HG03060 (cell line): ENCODE measurements at regions not wholly inside any gene's neighbourhood (a gene's known extent, or its start where the extent isn't known, plus 50 kb on each side); places are given as distances from the start of the nearest gene placed in this dataset.
"Not testable (repeated sequence)": the region's sequence is repeated elsewhere in the genome, so short reads cannot be mapped to it uniquely, and the experiment has no call there.

Experiments
- ATAC-seq: cut with Tn5 transposase; IDR thresholded peaks from one replicate; pipeline ENCODE4 v1.9.1; 2021; ENCODE audit warnings: low read depth, moderate number of reproducible peaks; ENCODE audit not compliant: unreplicated experiment

- no peak for ATAC-seq
Measured at GRCh38 chrX:9258421-9259104, 206.3 kb upstream of the TBL1X start.

GRCh38 chrX:9260603-9261002, 204.3 kb upstream of the TBL1X start:
- no peak for ATAC-seq

- ATAC-seq = no peak
Measured at GRCh38 chrX:9267415-9267814, 197.4 kb upstream of the TBL1X start.

- ATAC-seq = no peak
Measured at GRCh38 chrX:9269134-9269533, 195.7 kb upstream of the TBL1X start.

- no peak for ATAC-seq
Measured at GRCh38 chrX:9271789-9272525, 192.9 kb upstream of the TBL1X start.

GRCh38 chrX:9273744-9274143, 191.1 kb upstream of the TBL1X start:
- no peak for ATAC-seq

GRCh38 chrX:9278475-9279233, 186.2 kb upstream of the TBL1X start:
- ATAC-seq = no peak

- no peak for ATAC-seq
Measured at GRCh38 chrX:9279234-9279544, 185.7 kb upstream of the TBL1X start.

- no peak for ATAC-seq
Measured at GRCh38 chrX:9280831-9281230, 184.0 kb upstream of the TBL1X start.

- no peak for ATAC-seq
Measured at GRCh38 chrX:9282325-9282724, 182.5 kb upstream of the TBL1X start.

GRCh38 chrX:9285342-9285771, 179.5 kb upstream of the TBL1X start:
- no peak for ATAC-seq

- ATAC-seq = no peak
Measured at GRCh38 chrX:9286234-9286633, 178.6 kb upstream of the TBL1X start.

- ATAC-seq = no peak
Measured at GRCh38 chrX:9291629-9292028, 173.2 kb upstream of the TBL1X start.

- no peak for ATAC-seq
Measured at GRCh38 chrX:9293051-9293496, 171.8 kb upstream of the TBL1X start.

GRCh38 chrX:9293903-9294302, 171.0 kb upstream of the TBL1X start:
- no peak for ATAC-seq

- no peak for ATAC-seq
Measured at GRCh38 chrX:9295551-9295950, 169.3 kb upstream of the TBL1X start.

- ATAC-seq = no peak
Measured at GRCh38 chrX:9298221-9298620, 166.6 kb upstream of the TBL1X start.

- not testable (repeated sequence) for ATAC-seq
Measured at GRCh38 chrX:9299681-9300080, 165.2 kb upstream of the TBL1X start.

- ATAC-seq = no peak
Measured at GRCh38 chrX:9301836-9302235, 163.0 kb upstream of the TBL1X start.

GRCh38 chrX:9302381-9302780, 162.5 kb upstream of the TBL1X start:
- ATAC-seq = no peak

- ATAC-seq = no peak
Measured at GRCh38 chrX:9308426-9308825, 156.4 kb upstream of the TBL1X start.

- no peak for ATAC-seq
Measured at GRCh38 chrX:9310616-9311015, 154.2 kb upstream of the TBL1X start.
